NCI-H510A (cell line): ENCODE measurements at regions not wholly inside any gene's neighbourhood (a gene's known extent, or its start where the extent isn't known, plus 50 kb on each side); places are given as distances from the start of the nearest gene placed in this dataset.

Experiments used
- DNase-seq: peaks from one replicate; lab custom pipeline; 2025; lab: John Stamatoyannopoulos, UW

- DNase-seq = no peak
Observed at GRCh38 chr16:6576606-6577005, 756.0 kb upstream of the RBFOX1 start.

DNA sequence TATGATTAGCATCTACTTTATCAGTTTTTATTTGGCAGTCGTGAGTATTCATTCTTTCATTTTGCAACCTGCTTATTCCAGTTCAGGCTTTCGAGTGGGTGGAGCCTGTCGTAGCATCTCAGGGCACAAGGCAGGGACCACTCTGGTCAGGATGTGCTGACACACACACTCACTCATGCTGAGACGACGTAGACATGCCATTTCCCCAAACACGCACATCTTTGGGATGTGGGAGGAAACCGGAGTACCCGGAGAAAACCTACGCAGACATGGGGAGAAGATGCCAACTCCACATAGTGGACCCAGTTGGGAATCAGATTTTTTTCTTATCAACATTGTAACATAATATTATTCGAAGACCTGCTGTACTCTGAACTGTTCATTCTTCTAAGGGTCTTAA lies 756.5 kb upstream of the RBFOX1 start:
- DNase-seq = no peak

DNA sequence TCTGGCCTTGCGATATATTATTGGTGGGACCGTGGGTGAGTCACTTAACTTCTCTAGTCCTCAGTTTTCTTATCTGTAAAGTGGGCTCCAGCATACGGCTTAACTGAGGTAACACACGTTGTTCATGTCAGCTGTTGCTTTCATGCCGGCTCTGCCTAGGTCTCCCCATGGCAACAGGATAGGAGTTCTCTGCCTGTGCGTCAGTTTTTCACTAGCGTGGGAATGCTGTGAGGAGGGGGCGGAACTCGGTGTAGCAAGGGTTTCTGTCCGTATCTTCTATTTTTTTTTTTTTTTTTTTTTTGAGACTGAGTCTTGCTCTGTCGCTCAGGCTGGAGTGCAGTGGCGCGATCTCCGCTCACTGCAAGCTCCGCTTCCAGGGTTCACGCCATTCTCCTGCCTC lies 758.5 kb upstream of the RBFOX1 start:
- DNase-seq = no peak

- DNase-seq = no peak
Observed at GRCh38 chr16:6573577-6573976, 759.1 kb upstream of the RBFOX1 start.

DNA sequence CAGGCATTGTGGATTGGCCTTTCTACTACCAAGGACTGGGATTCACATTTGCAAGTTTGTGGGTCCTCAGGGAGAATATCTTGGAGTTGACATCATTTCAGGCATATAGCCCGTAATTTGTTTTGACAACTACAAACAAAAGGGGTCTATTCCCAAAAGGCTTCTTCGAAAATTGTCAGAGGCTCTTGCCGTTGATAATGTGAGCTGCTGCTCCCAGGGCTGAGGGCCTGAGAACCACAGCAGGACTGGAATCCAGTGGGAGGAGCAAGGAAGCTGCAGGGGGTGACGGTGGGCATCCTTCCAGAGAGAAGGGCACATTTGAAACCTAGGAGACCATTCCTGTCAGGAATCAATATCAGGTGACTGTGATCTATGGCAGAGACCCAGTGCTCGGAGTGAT lies 761.6 kb upstream of the RBFOX1 start:
- DNase-seq = no peak

DNA sequence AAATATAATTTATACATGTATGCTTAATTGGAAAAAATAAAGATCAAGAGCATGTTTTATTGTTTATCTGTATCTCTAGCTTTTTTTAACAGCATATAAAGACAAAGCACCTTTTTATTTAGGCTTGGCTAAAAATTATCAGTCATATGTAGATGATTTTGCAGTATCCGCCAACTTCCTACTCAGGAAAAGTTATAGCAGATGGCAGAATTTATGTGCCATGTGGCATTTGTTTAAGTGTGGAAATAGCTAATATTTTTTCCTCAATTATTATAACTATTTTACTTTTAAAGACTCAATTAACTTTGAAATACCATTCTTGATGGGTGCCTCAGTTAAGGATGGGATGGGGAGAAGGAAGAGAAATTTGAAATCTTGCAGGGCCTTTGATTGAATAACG lies 762.1 kb upstream of the RBFOX1 start:
- DNase-seq = no peak

- no peak for DNase-seq
Observed at GRCh38 chr16:6562986-6563385, 769.7 kb upstream of the RBFOX1 start.

DNA sequence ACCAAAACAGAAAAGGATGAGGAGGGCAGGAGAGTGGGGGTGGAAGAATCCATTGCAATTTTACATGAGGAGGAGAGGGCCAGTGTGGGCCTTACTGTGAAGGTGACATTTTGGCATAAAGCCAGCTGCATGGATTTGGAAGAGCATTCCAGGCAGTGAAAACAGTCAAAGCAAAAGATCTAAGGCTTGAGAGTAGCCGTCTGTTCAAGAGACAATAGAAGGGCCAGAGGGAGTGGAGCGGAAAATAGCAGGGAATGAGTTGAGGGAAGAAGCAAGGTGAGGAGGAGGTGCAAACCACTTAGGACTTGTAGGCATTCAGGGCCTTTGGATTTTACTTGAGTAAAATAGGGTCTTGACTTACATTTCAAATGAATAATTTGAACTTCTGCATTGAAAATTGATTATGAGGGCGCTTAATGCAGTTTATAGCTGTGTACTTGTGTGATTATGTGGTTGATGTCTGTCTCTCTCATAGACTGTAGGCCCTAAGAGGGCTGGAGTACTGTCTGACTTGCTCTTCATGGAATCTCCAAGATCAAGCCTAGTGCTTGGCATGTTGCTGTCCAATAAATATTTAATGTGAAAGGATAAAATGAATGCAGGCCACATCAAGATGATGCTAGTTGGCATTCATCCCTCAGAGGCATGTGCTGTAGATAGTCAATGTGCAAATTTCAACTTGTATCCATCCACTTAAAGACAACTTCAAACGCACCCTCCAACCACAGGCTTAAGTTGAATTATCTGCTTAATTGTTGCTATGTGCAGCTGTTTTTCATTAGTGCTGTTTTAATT lies 772.1 kb upstream of the RBFOX1 start:
- no peak for DNase-seq

- no peak for DNase-seq
Observed at GRCh38 chr16:6558661-6559060, 774.0 kb upstream of the RBFOX1 start.

GRCh38 chr16:6558126-6558525 lies 774.5 kb upstream of the RBFOX1 start:
- no peak for DNase-seq

DNA sequence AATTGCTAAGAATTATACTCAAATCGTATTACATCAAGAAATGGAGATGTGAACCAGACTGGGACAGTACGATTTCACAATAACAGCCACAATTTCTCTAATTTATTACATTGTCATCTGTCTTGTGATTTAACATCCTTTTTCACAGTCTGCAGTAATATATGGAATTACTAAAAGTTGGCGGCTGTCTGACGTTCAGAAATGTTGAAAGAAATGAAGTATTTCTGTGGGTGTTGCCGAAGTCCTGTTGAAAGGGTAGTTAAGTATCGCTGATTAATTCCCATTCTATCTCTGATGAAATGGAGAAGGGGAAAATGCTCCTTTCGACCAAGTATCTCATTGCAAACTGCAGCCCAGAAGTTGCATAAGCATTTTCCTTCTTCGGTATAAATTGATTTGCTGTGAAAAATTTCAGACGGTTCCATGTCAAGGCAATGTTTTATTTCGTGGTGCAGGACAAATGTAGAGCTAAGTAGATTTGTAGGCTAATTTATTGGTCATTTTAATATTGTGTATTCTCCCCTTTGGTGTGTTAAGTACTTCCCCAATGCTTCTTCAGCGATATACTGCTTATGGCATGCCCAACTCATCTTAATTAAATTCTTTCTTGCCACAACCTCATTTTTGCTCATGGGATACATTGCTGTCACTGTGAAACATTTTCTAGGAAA lies 775.2 kb upstream of the RBFOX1 start:
- DNase-seq = no peak

- no peak for DNase-seq
Observed at GRCh38 chr16:6549415-6549814, 783.2 kb upstream of the RBFOX1 start.

DNA sequence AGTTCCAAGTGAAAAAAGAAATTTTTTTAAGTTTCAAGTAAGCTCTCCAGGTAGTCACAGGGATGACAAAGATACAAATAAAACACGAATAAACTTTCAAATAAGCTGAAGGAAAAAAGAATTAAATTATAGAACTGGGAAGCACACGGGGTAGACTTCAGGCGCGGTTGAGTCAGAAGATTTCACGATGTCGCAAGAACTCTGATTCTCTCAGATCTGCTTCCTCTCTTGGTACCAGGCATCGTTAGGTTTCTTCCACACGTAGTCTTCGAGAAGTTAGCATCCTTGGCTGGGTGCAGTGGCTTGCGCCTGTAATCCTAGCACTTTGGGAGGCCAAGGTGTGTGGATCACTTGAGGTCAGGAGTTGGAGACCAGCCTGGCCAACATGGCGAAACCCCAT lies 784.1 kb upstream of the RBFOX1 start:
- no peak for DNase-seq

DNA sequence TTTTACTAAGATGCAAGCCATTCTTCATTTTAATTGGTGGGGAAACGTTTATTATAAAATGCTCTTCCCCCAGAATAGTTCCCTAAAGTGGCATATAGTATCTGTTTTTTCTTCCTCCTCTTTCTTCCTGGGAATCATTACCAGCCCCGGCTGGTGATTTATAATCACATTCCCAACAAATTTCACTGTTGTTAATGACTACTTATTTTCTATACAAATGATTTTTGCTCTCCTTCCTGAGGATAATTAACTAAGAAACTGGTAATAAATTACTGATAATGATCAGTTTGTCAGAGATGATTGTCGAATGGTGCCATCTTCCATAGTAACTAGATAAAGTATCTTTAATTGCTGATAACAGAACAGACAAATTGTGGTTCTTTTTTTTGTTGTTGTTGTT lies 785.5 kb upstream of the RBFOX1 start:
- DNase-seq = no peak

DNA sequence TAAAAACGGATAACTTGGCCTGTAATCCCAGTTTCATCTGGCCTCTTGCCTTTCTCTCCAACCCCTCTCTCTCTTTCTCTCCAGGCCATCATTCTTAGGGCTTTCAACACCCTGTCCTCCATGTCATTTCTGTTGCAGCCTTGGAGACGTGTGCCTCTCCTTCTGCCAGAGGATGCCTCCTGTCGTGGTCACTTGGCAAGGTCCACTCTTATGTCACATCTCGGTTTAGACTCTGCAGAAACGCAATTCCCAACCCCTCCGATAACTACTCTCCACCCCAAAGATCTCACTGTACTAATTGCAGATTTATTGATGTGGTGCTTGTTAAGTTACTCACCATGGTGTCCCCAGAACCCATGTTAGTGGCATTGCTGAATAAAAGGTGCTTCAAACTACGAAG lies 787.3 kb upstream of the RBFOX1 start:
- no peak for DNase-seq

GRCh38 chr16:6541267-6541666 lies 791.4 kb upstream of the RBFOX1 start:
- DNase-seq = no peak

DNA sequence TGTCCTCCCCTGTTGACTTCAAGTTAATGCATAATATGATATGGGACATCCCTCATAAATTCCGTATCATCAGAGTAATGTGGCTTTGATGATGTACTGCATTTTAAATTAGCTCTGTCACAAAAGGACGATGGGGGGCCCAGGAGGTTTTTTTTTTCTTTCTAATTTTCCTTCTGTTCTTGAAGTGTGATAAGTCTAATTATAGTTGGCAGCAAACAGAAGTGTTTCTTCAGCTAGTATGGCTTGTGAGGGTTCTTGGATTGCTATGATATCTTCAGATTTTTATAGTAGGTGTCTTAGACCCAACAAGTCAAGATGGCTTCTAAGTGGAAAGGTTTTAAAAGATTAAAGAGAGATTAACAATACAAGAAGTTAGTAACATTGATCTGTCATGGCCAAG lies 796.2 kb upstream of the RBFOX1 start:
- no peak for DNase-seq

- DNase-seq = no peak
Observed at GRCh38 chr16:6531067-6531466, 801.6 kb upstream of the RBFOX1 start.

GRCh38 chr16:6528217-6528616 lies 804.4 kb upstream of the RBFOX1 start:
- DNase-seq = no peak

DNA sequence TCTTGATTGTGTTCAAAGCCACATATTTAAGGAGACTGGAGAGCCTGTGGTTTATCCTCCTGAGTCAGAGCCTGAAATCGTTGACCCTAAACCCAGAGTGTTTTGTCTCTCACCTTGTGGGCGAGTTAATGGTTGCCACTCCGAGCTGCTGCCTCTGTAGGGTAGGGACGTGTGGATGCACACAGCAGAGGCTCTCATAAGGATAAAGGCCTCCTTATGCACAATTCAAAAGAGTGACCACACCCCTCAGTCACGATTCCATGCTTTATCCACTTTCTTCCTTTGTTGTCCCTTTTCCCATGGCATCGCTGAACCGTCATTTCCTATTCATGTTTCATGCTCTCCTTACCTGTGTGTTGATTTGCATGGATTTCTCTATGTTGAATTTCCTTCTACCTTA lies 805.0 kb upstream of the RBFOX1 start:
- no peak for DNase-seq

GRCh38 chr16:6524501-6524900 lies 808.1 kb upstream of the RBFOX1 start:
- no peak for DNase-seq

GRCh38 chr16:6517020-6517720 lies 815.5 kb upstream of the RBFOX1 start:
- no peak for DNase-seq

DNA sequence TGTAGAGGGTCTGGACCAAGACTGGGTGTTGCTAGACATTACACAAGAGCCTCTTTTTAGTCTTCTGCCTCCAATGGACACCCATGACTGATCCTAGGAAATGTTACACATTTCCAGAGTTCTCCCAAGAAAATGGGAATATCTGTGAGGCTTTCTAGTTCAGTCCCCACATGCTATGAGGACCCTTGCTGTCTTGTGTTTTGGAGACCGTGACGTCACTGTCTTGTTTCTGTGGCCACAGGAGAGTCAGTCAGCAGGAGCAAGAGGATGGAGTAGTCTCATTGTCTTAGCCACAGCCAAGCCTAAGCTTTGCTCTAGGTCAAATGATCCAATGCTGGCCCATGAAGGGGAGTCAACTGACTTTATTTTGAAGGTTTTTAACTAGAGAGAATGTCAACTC lies 820.1 kb upstream of the RBFOX1 start:
- DNase-seq = no peak
